HG02852 (cell line): ENCODE measurements at regions not wholly inside any gene's neighbourhood (a gene's known extent, or its start where the extent isn't known, plus 50 kb on each side); places are given as distances from the start of the nearest gene placed in this dataset.
A peak's percentile ranks its signal among the peaks of the same experiment; 100 is the strongest.
"Not testable (repeated sequence)": the region's sequence is repeated elsewhere in the genome, so short reads cannot be mapped to it uniquely, and the experiment has no call there.

Experiments used
- ATAC-seq: cut with Tn5 transposase; IDR thresholded peaks from one replicate; pipeline ENCODE4 v1.9.1; 2021; ENCODE audit warnings: mild to moderate bottlenecking, moderate library complexity; ENCODE audit not compliant: unreplicated experiment

DNA sequence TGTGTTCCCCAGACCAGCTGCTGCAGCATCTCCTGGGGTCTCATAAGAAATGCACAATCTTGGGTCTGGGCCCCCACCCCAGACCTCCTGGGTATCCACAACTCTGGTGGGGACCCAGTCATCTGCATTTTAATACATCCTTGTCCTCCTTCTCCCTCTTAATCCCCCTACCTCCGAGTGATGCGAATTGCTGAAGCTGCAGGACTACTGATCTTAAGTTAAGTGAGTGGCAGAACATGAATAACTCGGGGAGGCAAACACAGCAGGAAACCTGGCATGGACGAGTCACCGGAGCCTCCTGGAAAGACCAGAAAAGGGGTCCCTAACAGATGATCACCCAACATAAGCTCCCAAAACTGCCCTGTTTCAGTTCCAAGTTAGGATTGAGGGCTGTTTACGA lies 283.2 kb upstream of the MGAT5 start:
- no peak for ATAC-seq

DNA sequence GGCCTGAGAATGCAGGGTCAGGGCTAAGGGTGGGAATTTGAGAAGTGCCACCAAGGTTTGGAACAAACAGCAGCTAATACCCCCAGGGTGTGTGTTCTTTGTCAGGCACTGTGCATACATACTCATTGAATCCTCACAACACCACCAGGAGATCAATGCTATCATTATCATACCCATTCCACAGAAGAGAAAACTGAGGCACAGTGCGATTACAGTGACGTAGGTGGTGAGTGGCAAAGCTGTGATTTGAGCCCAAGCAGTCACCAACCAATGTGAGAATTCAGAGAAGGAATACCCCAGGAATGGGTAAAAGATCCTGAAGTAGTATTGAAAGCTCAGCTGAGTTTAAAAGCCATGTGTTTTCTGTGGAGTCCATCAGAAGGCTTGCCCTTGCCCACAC lies 281.6 kb upstream of the MGAT5 start:
- no peak for ATAC-seq

DNA sequence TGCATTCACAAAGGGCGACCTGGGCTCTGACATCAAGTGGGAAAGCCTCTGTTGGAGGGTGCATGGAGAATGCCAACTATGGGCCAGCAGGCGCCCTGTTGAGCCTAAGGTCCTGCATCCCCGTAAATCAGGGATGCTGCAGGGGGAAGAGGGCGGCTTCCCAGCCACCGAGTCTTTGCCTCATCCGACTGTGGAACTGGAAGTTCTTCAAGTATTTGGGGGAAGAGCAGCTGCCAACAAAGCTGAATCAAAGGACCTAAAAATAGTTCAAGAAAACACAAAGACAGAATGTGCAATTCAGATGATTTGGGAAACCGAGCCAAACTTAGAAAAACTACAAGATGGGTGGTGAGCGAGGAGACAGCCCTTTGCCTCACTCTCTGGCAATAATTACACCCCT lies 281.1 kb upstream of the MGAT5 start:
- no peak for ATAC-seq

DNA sequence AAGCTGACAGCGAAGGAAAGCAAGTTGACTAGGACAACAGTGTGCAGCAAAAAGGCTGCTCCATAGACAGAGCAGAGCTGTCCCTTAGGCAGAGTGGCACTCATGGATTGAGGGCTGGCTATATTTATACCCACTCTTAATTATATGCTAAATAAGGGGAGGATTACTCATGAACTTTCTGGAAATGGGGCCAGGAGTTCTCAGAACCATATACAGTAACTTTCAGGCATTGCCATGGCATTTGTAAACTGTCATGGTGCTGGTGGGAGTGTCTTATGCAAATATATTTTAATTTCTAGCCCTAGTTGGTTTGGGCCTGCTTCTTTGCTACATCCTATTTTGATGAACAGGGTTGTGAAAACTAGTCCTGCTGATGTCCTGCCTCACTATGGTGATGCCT lies 279.5 kb upstream of the MGAT5 start:
- ATAC-seq, result no peak

DNA sequence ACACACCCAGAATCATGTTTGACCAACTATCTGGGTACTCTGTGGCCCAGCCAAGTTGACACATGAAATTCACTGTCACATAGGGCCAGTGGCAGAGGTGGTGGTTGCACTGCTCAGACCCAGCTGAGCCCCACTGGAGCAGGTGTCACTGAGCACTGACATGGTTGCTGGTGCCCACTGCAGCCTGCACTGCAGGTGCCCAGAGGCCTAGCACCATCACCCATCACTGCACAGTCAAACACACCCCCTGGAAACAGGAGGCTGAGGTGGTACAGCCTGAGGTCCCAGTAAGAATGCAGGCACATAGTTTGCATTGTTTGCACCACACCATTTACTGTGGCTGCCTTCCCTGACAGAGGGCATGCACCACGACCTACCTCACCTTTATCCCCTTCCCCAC lies 278.7 kb upstream of the MGAT5 start:
- no peak for ATAC-seq

DNA sequence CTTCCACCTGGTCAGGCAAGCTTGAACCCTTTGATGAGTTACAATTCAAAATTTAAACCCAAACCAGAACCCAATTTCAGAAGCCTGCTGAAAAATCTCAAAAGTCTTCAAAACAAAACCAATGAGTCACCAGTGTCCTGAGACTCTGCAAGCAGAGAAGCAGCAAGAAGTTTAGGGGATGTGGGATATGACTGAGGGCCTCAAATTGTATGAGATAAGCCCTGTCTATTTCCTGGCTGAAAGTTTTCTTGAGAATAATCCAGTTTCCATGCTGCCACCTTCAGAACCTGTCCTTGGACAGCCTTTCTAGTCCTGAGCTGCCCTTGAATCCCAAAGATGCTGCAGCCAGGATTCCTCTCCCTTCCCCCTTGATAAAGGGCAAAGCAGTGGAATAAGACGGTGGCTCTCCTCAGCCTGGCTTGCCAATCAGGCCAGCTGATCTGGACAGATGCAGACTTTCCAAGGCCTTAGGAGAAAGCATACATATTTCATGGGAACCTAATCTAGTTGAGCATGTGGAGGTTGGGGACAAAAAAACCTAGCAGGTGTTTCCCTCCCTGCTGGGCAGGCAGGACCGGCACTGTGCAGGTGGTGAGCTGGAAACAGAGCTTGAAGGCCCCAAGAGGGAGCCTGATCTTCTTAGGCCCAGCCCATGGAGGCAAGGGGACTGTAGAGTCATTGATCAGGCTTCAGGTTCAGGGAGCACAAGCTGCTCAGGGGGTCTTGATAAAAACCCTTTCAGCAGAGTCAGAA lies 278.0 kb upstream of the MGAT5 start:
- ATAC-seq, result peak; percentile 64

DNA sequence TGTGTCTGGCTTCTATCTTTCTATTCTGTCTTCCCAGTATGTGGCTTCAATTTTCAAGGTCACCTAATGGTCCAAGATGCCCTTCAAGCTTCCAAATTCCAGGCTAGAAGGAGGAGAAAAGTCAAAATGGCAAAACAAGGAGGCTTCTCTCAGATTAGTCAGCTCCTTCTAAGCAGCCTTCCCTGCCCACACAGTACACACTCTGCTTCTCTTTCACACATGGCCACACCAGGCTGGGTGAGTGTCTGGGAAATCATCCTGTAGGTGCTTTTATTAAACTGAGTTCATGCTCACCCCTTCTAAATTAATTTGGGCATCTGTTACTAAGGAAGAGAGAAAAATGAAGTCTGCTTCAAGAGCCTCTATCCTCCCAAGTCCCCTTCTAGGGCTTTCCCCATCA lies 277.2 kb upstream of the MGAT5 start:
- ATAC-seq, result no peak

DNA sequence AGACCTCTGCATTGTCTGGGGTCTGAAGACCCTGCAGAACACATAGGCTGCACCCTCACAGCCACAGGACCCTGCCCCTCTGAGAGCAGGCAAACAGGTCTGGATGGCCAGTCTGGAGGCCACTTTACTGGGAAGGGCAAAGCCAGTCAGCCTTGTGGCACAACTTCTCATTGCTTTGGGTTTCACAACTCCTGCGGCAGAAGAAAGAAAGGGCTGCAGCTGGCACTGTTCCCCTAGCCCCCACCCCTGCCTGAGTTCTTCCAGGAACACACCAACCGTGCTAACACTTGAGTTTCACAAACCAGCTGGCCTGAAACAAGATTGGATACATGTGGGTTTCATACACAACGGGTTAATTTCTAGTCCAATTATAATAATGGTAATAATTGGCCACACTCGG lies 276.5 kb upstream of the MGAT5 start:
- no peak for ATAC-seq

DNA sequence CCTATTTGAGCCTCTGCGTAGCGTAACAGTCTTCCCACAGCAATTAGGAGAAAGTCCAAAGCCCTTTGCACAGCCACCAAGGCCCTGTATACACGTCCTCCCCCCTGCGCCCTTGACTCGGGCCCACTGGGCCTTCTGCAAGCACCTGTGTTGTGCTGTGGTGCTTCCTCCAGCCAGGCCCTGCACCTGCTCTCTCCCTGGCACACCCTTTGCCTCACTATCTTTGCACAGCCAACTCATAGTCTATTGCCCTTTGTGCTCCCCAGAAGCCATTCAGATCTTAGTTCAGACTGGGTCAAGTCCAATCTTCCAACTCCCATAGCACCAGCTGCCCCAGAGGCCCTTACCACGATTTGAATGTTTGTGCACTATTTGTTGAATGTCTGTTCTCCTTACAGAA lies 271.6 kb upstream of the MGAT5 start:
- no peak for ATAC-seq

DNA sequence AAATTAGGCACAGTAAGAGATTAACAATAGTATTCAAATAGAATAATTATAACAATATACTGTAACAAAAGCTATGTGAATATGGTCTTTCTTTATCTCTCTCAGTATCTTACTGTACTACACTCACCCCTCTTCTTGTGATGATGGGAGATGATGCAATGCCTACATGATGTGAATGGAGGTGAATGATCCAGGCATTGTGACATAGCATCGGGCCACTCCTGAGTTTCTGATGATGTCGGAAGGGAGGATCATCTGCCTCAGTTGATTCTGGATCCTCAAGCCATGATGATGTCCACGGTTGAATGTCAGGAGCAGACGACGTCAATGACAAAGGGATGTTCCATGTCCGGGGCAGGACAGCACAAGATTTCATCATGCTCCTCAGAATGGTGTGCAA lies 268.3 kb upstream of the MGAT5 start:
- ATAC-seq, result no peak

DNA sequence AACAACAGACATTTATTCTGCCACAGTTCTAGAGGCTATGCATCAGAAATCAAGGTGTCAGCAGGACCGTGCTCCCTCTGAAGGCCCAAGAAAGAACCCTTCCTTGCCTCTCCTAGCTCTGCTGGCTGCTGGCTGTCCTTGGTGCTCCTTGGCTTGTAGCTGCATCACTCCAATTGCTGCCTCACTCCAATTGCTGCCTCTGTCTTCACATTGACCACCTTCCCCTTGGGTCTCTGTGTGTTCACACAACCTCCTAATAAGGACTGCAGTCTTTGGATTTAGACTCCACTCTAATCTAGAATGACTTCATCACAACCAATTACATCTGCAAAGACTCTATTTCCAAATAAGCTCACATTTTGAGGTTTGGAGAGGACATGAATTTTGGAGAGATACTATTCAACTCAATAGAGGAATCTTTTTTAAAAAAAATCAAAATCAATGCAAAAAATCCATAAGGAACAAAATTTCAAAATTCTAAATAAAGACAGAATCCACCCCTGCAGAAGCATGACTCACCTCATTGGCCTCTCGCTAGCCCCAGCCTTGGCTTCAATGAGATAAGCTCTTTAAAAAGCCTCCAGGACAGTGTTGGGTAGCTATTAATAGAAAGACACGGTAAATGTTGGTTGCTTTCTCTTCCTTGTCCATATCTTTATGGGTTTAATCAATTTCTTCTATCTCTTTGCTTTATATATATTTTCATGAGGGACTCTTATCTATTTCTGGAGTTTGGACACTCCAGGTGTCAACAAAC lies 267.6 kb upstream of the MGAT5 start:
- ATAC-seq, result no peak

DNA sequence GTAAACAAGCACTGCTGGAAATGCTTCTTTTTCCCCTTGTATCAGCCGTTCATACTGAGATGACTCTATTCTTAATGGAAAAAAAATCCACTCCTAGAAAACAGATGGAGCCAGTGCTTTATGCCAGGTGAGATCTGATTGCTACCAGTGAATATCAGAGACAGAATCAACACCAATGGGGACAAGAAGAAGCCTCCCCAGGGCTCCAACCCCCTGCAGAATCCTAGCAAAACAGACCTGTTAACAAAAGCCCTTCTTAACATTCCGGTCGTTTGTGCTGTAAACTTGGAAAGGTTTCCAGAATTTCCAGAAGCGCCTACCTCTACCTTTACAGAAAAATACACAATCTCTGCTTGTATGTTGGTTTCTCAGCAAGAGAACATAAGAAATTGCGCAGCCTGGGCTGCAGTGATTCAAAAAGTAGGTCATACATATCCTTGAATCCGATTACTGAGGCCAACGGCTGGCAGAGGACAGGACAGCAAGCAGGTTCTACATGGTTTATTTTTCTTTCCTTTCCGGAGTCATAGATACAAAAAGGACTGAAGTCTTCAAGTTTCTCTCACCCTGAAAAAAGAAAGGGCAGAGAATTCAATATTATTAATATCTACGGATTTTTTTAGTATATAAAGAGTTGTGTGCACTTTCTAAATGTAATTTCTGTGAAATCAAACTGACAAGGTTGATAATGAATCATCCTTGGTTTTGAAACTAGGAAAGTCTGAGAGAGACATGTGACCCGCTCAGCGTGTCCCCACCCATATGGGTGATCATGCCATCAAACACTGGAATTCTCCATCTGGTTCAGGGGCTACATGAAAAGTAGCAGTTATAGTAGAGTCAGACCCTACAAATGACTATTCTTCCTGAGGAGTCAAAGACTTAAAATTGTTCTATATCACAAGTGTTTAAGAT lies 266.7 kb upstream of the MGAT5 start:
- no peak for ATAC-seq

DNA sequence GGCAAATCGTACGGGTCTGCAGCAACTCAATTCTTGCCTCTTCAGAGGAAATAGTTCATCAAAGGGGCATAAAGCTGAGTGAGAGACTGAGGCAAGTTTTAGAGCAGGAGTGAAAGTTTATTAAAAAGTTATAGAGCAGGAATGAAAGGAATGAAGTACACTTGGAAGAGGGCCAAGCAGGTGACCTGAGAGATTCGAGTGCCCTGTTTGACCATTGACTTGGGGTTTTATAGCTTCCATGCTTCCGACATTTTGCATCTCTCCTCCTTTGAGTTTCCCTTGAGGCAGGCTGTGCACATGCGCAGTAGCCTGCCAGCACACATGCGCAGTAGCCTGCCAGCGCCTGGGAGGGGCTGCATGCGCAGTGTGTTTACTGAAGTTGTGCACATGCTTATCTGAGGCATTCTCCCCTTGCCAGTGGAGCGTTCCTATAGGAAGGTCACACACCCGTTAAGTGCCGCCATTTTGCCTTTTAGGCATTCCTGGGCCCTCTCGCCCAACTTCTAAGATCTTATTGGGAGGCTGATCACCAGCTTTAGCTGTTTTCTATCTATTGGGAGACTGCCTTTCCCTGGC lies 265.5 kb upstream of the MGAT5 start:
- ATAC-seq, result no peak

DNA sequence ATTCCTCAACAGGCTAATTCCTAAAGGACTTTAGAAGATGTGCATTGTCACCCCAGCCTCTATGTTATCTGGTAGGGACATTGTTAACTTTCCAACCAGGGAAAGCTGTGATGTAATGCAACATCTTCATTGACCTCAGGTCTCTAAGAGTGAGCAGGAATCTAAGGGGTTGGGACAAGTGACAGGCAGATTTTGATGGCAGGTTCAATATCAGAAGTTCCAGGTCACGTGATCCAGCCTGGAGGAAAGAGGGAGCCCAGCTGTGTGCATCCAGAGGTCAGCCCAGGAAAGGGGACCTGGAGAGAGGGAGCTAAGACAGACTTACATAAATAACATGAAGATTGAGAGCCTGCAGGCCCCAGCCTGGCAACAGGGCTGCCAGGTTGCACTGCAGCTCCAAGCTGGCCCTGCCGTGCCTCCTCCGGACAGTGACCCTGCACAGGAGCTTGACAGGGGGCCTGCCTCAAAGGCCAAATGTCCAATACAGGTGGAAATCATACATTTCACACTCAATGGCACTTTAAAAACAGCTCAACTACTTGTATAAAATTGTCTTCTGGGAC lies 262.2 kb upstream of the MGAT5 start:
- no peak for ATAC-seq

DNA sequence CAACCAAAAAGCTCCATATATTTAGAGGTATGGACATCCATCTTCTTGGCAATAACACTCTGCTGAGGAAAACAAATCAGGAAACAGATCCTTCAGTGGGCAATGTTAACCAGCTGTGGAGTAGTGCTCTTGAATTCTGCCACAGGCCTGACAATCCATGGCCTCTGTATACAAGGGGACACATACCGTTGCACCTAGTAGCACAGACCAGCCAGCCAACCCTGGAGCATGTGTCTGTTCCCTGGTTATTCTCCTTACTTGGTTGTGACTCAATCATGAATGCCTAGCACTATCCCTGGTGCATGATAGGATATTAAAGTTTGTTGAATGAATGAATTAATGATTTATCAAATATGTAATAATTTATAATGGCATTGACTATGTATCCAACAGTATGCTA lies 261.4 kb upstream of the MGAT5 start:
- ATAC-seq, result no peak

DNA sequence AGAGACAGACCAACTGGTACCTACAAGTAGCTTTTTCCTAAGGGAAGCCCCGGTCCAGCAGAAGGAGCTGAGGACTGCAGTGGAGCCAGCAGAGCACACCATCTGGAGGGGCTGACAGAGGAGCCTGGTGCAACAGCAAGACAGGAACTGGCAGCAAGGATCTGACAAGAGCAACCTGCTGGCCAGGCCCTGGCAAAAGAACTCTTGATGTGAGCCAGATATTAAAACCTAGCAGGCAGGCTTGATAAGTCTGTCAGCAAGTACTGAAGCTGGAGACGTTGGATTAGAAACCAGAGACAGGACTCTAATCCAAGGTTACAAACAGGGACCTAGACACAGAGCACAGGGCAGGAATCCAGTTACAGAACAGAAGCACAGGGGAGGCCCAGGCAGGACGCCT lies 260.7 kb upstream of the MGAT5 start:
- ATAC-seq, result no peak

DNA sequence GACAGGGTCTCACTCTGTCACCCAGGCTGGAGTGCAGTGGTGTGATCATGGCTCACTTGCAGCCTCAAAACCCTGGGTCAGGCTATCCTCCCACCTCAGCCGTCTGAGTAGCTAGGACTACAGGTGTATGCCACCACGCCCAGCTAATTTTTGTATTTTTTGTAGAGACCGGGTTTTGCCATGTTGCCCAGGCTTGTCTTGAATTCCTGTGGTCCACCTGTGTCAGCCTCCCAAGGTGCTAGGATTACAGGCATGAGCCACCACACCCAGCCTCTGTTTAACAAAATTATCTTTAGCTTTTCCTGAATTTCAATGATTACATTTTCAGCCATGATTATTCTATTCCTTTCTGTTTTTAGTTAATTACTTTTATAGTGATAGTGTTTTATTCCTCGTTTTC lies 255.1 kb upstream of the MGAT5 start:
- not testable (repeated sequence) for ATAC-seq

DNA sequence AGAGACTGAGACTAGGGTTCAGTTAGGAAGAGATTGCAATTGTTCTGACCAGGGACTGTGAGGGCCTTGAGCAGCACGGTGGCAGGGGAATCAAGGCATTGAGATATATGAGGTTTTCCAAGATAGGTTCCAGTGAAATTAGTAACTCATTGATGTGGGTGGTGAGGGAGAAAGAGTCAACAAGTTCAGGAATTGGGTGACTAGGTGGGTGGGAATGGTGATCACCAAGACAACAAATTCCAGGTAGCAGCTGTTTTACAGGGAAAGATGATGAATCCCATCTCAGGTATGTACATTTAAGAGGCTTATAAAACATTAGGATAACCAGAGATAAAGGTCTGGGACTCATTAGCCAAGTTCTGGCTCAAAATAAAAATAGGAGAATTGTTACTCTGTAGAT lies 251.5 kb upstream of the MGAT5 start:
- ATAC-seq, result no peak

DNA sequence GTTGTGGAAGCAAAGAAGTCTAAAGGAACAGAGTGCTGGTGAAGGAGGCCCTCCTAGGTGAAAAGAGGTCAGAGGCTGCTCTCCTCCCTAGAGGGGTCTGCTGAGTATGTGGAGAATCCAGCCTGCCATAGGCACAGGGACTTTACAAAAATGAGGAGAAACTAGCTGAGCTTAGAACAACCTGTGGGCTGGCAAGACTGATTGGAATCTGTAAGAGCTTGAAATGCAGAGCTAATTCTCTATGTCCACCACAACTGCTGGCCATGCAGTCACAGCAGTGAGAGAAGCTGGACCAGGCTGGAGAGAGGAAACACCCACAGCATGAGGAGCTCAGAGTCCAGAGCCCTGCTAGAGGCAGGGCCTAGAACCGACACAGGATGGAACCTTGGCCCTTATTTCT lies 251.0 kb upstream of the MGAT5 start:
- no peak for ATAC-seq

DNA sequence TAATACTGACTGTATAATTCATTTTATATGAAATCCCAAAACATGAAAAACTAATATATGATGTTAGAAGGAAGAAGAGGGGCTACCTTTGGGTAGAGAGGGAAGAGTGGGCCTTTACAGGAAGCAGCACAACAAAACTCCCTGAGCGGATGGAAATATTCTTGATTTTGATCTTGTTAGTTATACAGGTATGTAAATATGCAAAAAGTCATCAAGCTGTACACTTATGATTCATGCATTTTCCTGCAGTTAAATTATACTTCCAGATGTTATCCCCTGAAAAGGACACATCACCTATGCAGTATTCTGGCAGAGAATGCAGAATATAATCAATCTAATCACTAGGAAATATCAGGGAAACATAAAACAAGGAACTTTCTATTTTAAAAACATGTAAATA lies 249.4 kb upstream of the MGAT5 start:
- no peak for ATAC-seq

DNA sequence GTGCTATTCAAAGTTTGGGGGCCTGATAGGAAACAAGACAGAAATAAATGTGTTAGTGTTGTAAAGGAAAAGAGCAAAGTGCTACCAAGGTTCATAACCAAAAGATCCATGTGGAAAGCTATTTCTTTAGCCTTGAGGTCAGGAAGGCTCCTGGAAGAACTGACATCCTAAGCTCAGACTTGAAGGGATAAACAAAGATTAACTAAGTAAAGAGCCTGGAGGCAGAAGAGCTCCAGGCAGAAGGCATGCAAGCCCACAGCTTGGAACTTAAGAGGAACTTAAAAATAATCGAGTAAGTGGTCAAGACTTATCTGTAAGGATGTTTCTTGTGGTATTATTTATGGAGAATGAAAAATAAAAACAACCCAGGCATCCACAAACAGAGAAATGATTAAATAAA lies 245.0 kb upstream of the MGAT5 start:
- ATAC-seq, result no peak
